HG03159 (cell line): ENCODE measurements at regions not wholly inside any gene's neighbourhood (a gene's known extent, or its start where the extent isn't known, plus 50 kb on each side); places are given as distances from the start of the nearest gene placed in this dataset.

Experiments
- ATAC-seq: cut with Tn5 transposase; IDR thresholded peaks from one replicate; pipeline ENCODE4 v1.9.1; 2021; ENCODE audit warnings: mild to moderate bottlenecking, moderate library complexity; ENCODE audit not compliant: unreplicated experiment

DNA sequence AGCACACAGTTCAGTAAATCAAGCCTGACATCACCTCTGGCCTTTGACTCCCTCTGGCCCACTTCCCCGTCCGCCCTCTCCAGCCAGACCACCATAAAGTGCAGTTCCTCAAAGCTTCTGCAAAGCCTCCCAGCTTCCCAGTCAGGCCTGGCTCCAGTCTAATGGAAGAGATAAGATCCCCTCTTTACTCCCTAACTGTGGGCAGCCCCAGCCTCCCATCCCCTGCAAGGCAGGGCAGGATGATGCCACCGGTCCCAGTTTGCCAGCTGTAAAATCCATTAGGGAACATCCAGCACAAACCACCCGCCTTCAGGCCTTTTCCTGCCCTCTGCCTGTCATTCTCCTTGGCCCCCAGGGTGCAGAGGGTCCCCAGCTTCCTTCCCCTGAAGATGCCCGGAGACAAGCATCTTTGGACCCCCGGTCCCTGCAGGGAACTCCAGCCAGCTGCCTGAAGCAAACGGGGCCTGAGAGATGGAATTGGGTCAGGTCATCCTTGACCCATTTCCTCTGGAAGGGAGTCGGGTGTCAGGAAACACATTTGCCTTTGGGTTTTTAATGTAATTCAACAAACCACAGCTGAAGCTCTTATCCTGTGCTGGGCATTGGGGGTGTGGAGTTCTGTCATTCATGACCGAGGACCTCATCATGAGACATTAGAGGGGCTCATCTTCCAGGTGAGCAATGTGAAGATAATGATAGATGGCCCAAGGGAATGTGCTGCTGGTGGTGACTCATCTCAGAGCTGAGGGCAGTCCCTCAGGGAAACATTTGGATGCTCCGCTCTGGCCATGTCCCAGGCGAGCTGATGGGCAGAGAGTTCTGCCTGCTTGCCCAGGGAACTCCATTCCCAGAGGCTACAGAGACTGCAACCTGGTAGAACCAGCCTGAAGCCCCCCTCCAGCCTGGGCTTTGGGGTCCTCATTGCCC, 93.8 kb upstream of the CLMN start:
- no peak for ATAC-seq

DNA sequence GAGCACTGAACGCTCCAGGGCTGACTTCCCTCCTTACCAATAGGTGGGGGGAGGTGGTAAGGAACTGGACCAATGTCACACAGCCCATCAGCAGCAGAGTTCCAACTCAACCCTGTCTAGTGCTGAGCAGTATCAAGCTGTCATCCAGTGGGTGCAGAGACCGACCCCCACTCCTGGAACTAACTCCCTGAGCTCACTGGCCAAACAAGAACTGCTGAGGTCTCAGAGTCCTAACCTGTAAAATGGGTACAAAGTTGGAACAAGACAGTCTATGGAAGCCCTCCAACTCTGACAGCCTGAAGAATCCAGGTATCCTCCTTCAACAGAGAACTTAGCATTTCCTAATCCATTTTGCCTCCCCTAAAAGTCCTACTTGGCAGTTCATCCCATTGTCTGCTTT, 91.1 kb upstream of the CLMN start:
- no peak for ATAC-seq

DNA sequence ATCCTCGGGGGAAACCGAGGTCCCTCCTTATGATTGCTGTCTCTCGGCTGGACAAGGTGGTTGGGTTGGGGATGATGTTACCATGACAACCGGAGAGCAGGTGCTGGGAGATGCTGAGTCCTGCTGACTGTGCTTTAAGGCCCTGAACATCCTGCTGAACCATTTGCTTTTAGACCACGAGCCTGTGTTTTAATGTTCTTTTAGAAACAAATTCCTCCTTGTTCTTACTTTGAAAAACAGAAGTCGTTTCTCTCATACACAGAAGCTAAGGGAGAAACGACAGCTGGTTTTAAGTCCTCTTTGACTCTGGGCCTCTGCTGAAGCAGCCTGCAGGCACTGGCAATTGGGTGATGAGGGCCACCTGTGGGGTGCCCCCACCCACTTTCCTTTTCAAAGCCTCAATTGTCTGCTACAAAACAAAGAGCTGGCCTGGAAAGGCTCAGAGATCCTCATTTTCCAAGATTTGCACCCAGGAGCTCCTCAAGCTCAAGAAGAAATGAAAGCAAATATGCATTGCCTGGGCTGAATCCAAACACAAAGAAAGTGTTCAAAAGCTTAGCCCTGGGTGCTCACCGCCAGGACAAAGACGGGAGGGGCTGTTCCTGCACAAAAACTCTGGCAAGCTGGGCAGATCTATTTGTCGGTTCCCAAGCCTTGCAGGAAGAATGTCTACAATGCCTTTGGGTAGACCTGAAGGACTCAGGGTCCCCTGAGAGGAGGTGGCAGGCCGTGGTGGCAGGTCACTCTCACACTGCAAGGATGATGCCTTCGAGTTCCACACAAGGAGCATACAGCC, 90.0 kb upstream of the CLMN start:
- ATAC-seq, result no peak

DNA sequence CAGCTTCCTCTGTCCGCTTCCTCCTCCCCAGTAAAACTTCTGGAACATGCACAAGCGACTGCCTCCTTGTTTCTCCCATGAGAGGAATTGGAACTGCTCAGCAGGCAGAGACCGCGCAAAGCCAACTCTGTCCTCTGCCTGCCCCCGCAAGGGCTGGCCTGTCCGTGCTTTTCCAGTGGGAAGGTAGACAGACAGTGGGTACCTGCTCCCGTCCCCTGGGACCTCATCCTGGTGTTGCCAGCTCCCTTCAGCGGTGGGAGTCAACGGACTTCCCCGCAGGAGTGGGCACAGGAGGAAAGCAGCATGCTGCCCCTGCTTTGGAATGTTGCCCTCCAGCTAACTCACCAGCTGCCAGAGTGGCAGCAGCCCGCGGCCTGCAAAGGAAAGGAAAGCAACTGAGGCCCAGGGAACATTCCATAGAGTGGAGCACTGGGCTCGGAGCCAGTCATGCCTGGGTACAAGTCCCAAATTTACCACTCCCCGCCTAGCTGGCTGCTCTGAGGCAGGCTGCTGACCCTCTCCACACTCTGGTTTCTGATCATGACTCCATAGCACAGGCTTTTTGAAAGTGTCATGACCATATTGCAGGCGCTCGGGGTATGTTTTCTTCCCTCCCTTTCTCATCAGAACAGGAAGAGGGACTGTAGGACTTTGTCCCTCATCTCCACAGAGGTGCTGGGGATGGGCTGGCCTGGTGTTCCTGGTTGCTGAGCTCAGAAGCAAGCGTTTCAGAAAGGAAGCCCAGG, 89.2 kb upstream of the CLMN start:
- no peak for ATAC-seq

DNA sequence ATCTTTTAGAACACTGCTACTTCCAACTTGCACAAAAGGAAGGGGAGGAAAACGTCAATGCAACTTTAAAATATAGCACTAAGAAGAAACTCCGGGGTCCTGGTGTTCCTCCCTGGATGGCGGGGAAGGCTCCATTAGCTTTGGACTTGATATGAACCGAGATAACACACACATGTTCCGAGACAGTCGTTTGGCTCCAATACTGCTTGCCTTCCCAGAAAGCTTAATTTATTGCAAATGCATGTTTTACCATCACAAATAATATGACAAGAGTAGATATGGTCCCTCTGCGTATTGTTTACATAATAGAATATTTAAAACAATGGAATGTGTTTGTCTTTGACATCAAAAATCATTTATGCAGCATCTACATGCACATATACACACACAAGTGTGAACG, 87.6 kb upstream of the CLMN start:
- no peak for ATAC-seq

DNA sequence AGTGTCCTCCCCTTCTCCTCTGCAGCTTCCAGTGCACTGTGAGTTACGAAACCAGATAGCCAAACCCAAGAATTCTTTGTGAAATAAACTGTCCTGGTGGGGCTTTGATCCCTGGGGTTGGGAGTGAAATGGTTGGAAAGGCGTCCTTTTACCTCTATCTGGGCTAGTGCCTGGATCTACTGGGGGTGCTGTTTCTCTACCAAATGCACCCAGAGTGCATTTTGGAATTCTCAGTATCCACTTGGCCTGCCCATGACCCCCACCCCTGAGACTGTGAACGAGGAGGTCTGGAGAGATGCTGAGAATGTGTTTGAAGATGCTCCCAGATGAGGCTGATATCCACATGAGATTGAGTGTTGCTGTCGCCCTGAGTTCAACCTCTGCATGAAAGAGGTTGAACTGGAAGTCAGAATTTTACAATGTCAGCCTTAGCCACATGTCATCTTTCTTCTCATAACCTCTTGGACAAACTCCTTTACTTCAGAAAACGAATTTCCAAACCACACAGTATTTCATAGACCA, 87.1 kb upstream of the CLMN start:
- no peak for ATAC-seq

DNA sequence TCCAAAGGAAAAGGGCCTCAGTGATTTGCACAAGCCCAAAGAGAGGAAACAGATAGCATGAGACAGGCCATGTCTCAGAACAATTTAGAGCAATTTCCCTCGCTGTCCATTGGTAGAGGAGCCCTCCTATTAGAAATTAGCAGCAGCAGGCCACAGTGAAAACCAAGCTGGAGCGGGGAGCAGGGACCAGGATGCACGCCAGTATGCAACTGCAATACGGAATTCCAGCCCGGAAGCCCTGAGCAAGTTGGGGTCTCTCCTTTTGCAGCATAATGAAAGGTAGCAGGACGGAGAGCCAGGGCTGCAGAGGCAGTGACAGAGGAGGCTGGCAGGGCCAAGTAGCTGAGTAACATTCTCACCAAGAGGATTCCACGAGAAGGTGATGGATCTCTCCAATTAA, 84.9 kb upstream of the CLMN start:
- no peak for ATAC-seq

DNA sequence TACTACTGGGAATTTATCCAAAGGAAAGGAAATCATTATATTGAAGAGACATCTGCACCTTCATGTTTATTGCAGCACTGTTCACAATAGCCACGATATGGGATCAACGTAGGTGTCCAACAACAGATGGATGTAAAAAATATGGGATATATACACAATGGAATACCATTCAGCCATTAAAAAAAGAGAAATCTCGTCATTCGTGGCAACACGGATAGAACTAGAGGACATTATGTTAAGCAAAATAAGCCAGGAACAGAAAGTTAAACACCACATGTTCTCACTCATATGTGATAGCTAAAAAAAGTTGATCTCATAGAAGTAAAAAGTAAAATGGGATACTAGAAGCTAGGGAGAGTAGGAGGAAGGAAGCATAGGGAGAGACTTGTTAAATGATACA, 82.9 kb upstream of the CLMN start:
- ATAC-seq, result no peak

DNA sequence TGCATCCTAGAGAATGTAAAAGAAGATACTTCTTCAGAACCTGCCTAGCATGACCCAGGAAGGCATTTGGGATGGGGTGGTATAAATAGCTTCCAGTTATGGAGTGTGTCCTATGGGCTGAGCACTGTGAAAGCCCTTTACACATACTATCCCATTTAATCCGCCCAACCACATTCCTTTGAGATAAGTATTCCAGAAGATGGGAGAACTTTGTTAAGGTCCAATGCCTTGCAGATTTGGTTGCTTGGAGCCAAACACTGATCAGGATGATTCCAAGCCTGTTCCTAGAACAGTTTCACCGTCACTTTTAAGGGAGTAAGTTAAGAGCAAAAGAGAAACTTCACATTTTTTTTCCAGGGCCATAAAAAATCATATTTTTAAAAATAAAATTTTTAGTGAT, 82.5 kb upstream of the CLMN start:
- no peak for ATAC-seq

DNA sequence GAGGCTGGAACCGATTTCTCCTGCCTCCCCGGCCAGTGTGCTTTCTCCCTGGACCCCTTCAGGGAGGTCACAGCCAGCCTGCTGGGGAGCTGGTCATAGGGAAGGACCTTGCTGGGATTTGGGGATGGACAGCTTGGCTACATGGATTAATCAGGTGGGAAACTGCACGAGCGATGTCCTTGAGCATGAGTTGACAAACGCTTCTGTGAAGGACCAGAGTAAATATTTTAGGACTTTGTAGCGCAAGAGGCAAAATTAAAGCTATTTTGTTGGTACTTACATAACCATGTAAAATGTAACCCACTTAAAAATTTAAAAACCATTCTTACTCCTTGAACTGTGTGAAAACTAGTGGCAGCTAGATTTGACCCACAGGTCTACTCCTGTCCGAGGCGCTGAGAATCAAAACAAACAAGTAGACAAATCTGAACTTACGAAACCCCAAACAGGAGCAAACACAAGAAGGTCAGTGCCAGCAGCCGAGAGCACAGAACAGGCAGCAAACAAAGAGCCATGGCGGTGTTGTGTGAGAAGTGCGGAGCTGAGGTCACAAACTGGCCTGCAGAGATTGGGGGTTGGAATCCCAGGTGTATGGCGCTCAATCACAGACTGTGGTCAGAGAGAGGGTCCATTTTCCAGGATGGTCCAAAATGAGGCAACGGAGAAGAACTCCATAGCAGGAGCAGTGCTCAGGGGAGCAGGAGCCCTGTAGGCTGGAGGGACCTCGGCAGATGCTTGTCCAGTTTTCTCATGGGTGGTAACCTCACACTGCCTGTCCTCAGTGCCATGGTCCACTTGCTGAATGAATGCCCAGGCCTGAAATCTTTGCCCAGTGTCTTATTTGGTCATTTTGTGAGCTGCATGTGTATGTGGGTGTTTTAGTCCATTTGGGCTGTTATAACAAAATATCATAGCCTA, 79.2 kb upstream of the CLMN start:
- ATAC-seq, result no peak

DNA sequence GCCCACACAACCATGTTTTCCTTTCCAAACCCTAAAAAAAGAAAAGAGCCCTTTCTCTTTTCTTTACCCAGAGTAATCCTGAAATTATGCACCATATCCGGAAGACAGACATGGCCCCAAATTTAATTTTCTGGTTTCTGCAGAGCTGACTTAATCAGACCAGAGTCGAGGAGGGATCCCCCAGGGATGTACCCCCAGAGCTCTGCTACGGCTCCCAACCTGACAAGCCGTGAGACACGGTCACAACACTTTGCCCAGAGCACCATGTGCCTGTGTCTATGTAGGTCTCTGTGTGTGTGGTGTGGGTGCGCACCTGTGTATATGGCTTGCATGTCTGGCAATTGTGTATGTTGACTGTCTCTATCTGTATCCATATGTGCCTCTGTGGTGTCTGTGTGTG, 77.6 kb upstream of the CLMN start:
- ATAC-seq, result no peak

DNA sequence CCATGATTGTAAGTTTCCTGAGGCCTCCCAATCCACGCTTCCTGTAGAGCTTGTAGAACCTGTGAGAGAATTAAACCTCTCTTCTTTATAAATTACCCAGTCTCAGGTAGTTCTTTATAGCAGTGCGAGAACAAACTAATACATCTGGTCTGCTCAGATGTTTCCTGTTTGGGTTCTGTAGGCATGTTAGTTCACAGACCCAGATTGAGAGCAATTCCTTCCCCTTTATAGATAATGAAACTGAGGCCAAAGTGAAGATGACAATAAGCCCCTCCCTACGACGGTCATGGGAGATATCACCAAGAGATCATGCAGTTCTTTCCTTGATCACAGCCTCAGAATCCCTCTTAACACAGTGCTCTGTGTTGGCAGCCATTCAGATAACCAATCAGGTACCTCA, 76.5 kb upstream of the CLMN start:
- no peak for ATAC-seq

DNA sequence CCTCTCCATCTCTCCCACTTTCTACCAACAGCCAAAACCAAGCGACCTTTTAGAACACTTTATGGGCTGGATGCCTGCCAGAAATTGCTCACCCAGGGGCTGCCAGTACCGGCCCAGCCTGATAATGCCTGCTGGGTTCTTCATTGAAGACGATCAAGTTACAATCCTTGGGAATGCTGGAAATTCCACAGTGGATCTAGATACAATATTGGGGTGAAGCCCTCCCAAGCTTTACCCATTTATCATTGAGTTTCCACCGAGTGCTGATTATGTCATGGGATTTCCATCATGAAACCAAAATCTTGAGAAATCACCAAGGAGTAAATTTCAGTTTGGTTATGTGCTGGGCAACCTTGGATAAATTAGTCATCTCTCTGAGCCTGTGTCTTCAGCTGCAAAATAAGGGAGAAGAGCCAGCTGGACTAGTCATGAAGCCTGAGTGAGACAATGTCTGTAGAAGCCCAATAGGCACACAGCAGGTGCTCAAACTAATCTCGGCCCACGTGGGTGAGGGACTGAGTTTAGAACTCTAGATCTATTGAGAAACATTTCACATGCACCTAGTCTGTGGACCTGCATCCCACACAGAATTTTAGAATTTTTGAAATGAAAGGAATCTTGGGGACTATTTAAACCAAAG, 75.5 kb upstream of the CLMN start:
- ATAC-seq, result no peak

DNA sequence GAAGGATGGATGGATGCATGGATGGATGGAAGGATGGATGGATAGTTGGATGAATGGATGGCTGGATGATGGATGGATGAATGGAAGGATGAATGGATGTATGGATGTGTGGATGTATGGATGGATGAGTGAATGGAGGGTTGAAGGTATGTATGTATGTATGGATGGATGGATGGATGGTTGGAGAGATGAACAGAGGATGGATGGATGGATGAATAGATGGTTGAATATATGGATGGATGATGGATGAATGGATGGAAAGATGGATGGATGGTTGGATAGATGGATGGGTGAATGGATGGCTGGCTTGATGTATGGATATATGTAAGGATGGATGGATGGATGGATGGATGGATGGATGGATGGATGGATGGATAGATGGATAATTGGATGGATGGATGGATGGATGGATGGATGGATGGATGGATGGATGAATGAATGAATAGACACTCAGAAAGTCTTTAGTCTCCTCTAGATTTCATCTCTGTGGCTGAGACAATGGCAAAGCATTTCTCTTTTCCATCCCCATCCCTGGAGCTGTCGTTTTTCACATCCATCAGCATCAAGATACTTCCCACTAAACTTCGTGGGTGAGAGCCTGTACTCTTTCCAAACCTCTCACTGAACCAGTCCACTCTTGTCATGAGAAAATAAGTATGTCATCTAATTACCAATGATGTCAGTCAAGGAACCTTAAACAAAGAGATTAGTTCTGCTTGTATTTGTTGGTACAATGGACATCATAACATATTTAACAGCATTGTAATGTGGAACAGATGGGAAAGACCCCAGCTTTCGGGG, 74.8 kb upstream of the CLMN start:
- no peak for ATAC-seq

DNA sequence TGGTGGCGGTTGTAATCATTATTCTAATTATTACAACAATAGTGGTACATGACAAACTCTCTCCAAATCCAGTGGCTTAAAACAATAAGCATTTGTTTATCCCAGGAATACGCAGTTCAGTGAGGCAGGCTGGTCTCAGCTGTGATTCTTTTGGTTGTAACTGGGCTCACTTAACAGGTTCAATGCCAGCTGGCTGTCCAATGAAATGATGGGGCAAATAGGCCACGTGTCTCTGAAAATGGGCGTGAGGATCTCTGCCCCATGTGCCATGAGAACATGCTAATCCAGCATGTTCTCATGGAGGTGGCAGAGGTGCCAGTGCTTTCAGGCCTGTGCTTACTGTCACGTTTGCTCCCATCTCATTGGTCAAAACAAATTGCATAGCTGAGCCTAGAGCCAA, 73.1 kb upstream of the CLMN start:
- ATAC-seq, result no peak

DNA sequence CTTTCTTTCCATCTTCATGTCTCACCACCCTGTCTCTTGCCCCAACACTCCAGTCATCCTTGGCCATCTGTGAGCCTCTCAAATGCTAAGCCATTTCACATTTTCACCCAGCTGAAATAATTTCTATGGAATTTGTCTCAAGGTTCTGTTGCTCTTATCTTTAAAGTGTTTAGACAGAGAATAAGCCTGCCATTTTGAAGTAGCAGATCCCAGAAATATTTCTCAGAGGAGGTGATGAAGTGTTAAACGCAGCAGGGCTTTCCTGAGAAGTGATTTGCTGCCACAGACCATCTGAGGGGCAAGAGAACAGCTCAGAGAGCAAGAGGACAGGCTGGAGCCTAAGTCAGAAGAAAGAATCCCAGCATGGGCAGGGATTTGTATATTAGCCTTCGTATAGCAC, 71.6 kb upstream of the CLMN start:
- ATAC-seq, result no peak

DNA sequence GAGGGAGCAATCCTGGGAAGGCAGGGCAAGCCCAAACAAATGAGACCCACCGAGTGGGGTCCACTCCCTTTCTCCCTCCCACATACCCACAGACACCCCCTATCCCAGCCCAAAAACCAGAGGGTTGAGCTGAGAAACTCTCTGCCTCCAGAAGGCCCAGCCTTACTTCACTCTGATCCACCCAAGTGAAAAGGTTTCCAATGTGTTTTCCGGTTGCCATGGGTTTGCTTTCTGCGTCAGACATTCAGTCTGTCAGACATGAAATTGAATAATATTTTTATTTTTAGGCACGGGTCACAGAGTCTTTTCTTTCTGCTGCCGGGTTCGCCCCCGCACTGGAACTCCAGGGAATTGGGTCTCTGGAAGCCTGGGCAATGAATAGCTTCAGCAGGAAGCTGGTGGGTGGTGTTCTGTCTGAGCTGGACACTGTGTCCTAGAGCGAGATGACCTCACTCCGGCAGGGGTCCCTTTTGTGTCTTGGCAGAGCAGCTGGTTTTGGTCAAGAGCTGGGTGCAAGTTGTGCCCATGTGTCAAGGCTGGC, 69.8 kb upstream of the CLMN start:
- ATAC-seq, result no peak

DNA sequence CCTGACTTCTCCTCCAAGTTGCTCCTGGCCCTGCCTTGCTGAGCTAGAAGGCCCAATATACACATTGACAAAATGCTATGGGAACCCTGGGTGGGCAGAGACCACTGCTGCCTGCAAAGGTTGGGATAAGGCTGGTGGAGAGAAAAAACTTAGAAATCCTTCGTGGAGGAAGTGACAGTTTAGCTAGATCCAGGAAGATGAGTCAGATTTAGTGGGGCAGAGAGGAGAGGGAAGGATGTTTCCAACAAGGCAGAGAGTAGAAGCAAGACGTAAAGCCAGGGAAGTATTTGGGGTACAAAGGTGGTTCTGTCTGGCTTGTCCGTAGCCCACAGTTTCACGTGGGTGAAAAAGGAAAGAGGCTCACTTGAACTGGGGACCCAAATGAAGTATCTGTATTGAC, 69.0 kb upstream of the CLMN start:
- ATAC-seq, result no peak
